Activated CD8-positive, alpha-beta T cell treated with anti-CD3 and anti-CD28 coated beads for 36 hours (primary cell): ENCODE measurements at regions not wholly inside any gene's neighbourhood (a gene's known extent, or its start where the extent isn't known, plus 50 kb on each side); places are given as distances from the start of the nearest gene placed in this dataset.
"Not testable (repeated sequence)": the region's sequence is repeated elsewhere in the genome, so short reads cannot be mapped to it uniquely, and the experiment has no call there.

Source experiments
- ATAC-seq: fragments of 200-7000 bp; cut with Tn5 transposase; one replicate; pipeline ENCODE4 v1.10.0; 2021; ENCODE audit warnings: mild to moderate bottlenecking, moderate library complexity
- CTCF ChIA-PET: fragments of 350-600 bp; sonication (Branson Sonifier 250); formaldehyde crosslinking; loops from one replicate; lab custom pipeline; 2021; ENCODE audit warnings: antibody characterized with exemption; lab: Charles Lee
- POLR2A ChIA-PET: fragments of 350-600 bp; sonication (Branson Sonifier 250); formaldehyde crosslinking; loops from one replicate; lab custom pipeline; 2021; ENCODE audit warnings: antibody characterized with exemption; lab: Charles Lee
- DNase-seq: peaks from one replicate; pipeline ENCODE4 v3.0.0-alpha.2; 2020
- H3K27ac Mint-ChIP-seq: one replicate; pipeline ENCODE4 v1.8.0; 2021; ENCODE audit warnings: mild to moderate bottlenecking, mixed read lengths
- H3K27me3 Mint-ChIP-seq: one replicate; pipeline ENCODE4 v1.8.0; 2021; ENCODE audit warnings: mixed read lengths
- H3K36me3 Mint-ChIP-seq: one replicate; pipeline ENCODE4 v1.8.0; 2021; ENCODE audit warnings: low read depth, mixed read lengths
- H3K4me1 Mint-ChIP-seq: one replicate; pipeline ENCODE4 v1.8.0; 2021; ENCODE audit warnings: low read depth, mixed read lengths
- H3K4me3 Mint-ChIP-seq: one replicate; pipeline ENCODE4 v1.8.0; 2021; ENCODE audit warnings: mild to moderate bottlenecking, moderate library complexity, mixed read lengths
- H3K9me3 Mint-ChIP-seq: one replicate; pipeline ENCODE4 v1.8.0; 2021; ENCODE audit warnings: mixed read lengths
- CTCF ChIP-seq: fragments of 200-600 bp; IDR thresholded peaks from one replicate; pipeline ENCODE4 v1.8.0; 2022; ENCODE audit warnings: antibody characterized with exemption, mild to moderate bottlenecking
- intact Hi-C: fragments of 100-400 bp; cut with micrococcal nuclease; formaldehyde crosslinking; loops from one replicate; pipeline ENCODE4 v1.10.0; 2022

- CTCF ChIA-PET = interaction anchor here (0.6 kb wide), 2 partner anchors 27 to 248 kb away, joined by 3 read pairs; no protein-coding TSS in a partner anchor
- Mint-ChIP-seq H3K36me3 (no peaks in the 10 kb centered on the region), H3K4me1 (no peaks in the 10 kb centered on the region), H3K27ac (no peak overlapping the region), H3K9me3 (no peaks in the 10 kb centered on the region), H3K27me3 (peaks cover 1% of the 10 kb centered on the region), H3K4me3 (no peak overlapping the region)
- POLR2A ChIA-PET = no interaction called here
- intact Hi-C loops = no loop called here
- TF ChIP-seq CTCF = no peak
- ATAC-seq = no peak
- no peak for DNase-seq
These were observed 104.0 kb upstream of the SLC16A7 start for GRCh38 chr12:59491877-59492276.

DNA sequence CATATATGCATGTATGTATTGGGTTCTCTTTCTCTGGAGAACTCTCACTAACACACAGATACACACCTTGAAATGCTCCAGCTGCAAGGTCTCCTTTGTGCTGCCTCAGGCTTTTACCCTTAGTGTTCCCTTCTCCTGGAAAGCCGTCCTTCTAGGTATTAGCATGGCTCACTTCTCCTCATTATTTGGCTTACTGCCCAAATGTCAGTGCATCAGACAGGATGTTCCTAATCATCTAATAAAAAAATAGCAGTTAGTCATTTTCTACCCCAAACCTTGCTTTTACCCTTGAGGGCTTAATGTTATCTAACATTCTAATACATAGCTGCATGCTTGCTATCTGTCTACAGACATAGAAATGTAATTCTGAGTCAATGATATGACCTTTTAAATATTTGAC lies 109.0 kb upstream of the SLC16A7 start:
- POLR2A ChIA-PET = no interaction called here
- intact Hi-C loops = no loop called here
- Mint-ChIP-seq H3K4me3 (no peak overlapping the region), H3K27ac (no peak overlapping the region), H3K36me3 (no peaks in the 10 kb centered on the region), H3K4me1 (no peaks in the 10 kb centered on the region), H3K27me3 (peaks cover 1% of the 10 kb centered on the region), H3K9me3 (peaks cover 2% of the 10 kb centered on the region)
- DNase-seq (no peak), ATAC-seq (no peak)
- TF ChIP-seq CTCF = no peak
- CTCF ChIA-PET = interaction anchor here (1.5 kb wide), 1 partner anchor 349 kb away, joined by 3 read pairs; no protein-coding TSS in a partner anchor

- Mint-ChIP-seq H3K4me1 (no peaks in the 10 kb centered on the region), H3K27me3 (no peaks in the 10 kb centered on the region), H3K27ac (no peak overlapping the region), H3K4me3 (no peak overlapping the region), H3K36me3 (no peaks in the 10 kb centered on the region), H3K9me3 (peaks cover 2% of the 10 kb centered on the region)
- intact Hi-C loops = no loop called here
- no peak for ATAC-seq
- TF ChIP-seq CTCF = no peak
- POLR2A ChIA-PET = no interaction called here
- CTCF ChIA-PET = interaction anchor here (1.0 kb wide), 1 partner anchor 12 kb away, joined by 3 read pairs; no protein-coding TSS in a partner anchor
- DNase-seq = no peak
These were observed 111.3 kb upstream of the SLC16A7 start for GRCh38 chr12:59484575-59484974.

- DNase-seq, POLR2A ChIA-PET, H3K36me3 Mint-ChIP-seq, H3K27ac Mint-ChIP-seq, CTCF ChIA-PET, ATAC-seq, H3K4me1 Mint-ChIP-seq, intact Hi-C loops, H3K4me3 Mint-ChIP-seq, H3K27me3 Mint-ChIP-seq: not testable (repeated sequence)
- peaks cover 11% of the 10 kb centered on the region for H3K9me3 Mint-ChIP-seq
These were observed 121.6 kb upstream of the SLC16A7 start for GRCh38 chr12:59474236-59474635.

GRCh38 chr12:59472273-59472672 lies 123.6 kb upstream of the SLC16A7 start:
- CTCF ChIA-PET = interaction anchor here (1.2 kb wide), 1 partner anchor 12 kb away, joined by 3 read pairs; no protein-coding TSS in a partner anchor
- peak; percentile 2 for DNase-seq

More at GRCh38 chr12:59472273-59472672, 123.6 kb upstream of the SLC16A7 start:
- POLR2A ChIA-PET = no interaction called here
- H3K27me3 Mint-ChIP-seq = no peaks in the 10 kb centered on the region
- no peaks in the 10 kb centered on the region for H3K36me3 Mint-ChIP-seq
- no peak for ATAC-seq
- no peak overlapping the region for H3K4me3 Mint-ChIP-seq
- no peak overlapping the region for H3K27ac Mint-ChIP-seq
- peaks cover 12% of the 10 kb centered on the region for H3K9me3 Mint-ChIP-seq
- no peak for TF ChIP-seq CTCF
- intact Hi-C loops = no loop called here
- H3K4me1 Mint-ChIP-seq = peaks cover 2% of the 10 kb centered on the region
